Stimulated activated CD4-positive, alpha-beta T cell treated with anti-CD3 and anti-CD28 coated beads, Interleukin-1b, Interleukin-23, amount 100 ng/mL, for 48 hours (primary cell): ENCODE measurements at regions not wholly inside any gene's neighbourhood (a gene's known extent, or its start where the extent isn't known, plus 50 kb on each side); places are given as distances from the start of the nearest gene placed in this dataset.
"Not testable (repeated sequence)": the region's sequence is repeated elsewhere in the genome, so short reads cannot be mapped to it uniquely, and the experiment has no call there.

Source experiments
- DNase-seq: peaks from one replicate; pipeline ENCODE4 v3.0.0-alpha.2; 2020

DNA sequence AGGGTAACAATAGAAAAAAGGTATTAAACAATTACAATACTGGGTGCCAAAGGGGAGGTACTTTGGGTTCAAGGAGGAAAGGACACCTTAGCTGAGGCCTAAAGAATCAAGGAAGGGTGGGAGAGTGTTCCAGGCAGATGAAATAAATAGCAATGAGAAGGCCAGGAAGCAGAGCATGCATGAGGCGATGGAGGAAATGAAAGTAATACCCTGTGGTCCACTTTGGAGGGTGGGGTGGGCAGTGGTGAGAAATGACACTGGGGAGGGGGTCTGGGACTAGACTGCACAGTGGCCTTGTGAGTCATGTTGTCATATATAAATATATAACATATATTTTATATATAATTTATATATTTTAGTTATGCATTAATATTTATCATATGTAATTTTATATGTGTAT is 55.9 kb downstream of the BHLHE40 start:
- DNase-seq: no peak

DNA sequence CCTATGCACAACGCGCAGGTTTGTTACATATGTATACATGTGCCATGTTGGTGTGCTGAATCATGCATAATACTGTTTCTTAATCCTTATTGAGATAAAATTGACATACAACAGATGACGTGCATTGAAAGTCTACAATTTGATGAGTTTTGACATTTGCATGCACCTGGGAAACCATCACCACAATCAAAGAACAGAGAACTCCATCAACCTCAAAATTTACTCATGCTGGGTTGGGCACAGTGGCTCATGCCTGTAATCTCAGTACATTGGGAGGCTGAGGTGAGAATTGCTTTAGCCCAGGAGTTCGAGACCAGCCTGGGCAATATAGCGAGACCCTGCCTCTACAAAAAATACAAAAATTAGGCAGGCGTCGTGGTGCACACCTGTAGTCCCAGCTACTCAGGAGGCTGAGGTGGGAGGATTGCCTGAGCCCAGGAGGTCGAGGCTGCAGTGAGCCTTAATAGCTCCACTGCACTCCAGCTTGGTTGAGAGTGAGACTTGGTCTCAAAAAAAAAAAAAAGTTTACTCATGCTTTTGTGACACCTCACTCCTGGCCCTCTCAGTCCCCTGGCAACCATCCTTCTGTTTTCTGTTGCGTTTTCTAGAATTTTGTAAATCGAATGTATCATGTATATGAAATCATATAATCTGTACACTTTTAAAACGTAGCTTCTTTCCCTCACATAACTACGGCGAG is 56.6 kb downstream of the BHLHE40 start:
- no peak for DNase-seq

DNA sequence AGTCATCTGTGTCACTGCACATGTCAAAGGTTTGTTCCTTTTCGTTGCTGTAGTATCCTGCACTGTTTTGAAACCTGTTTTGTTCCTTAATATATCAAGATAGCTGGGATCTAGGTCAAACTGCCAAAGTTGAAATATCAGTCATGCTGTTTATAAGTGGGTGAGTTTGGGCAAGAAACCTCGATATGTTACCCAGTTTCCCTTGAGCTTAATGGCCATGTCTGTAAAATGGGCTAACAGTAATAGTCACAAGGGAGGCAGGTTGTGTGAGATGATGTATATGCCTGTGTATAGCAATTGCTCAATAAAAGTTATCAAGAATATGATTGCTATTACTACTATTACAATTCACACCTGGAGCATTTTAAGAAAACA is 57.1 kb downstream of the BHLHE40 start:
- DNase-seq: no peak

DNA sequence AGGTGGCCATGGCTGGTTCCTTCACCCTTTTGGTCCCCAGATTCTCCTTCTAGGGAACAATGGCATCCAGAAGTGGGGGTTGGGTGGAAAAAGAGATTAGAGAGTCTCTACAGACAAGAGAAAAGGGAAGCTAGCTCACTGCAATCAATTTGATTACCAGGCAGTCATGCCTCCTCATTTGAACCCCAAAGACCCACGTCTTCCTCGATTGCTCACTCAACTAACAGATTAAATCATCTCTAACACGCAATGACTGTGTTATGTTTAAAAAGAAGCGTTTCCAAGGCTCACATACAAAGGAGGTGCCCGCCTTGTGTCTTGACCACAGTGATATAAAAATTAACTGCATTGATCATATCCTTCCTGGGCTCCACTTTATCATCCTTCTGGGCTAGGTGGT is 57.6 kb downstream of the BHLHE40 start:
- DNase-seq: no peak

DNA sequence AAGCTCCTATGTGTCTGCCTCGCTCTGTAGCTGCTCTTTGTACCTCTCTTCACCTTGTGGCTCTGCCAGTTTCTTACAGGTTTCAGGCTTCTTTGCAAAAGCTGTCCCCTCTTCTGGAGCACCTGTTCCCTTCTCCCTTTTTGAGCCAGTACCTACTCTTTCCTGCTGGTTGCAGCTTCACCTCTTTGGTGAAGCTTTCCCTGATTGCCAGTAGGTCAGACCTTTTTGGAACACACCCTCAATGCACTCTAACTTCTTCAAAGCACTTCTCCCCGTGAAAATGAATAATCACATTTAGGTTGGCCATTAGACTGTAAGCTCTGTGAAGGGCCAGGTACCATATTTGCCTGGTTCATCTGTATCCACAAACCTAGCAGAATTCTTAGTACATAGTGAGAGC is 60.3 kb downstream of the BHLHE40 start:
- DNase-seq: no peak

DNA sequence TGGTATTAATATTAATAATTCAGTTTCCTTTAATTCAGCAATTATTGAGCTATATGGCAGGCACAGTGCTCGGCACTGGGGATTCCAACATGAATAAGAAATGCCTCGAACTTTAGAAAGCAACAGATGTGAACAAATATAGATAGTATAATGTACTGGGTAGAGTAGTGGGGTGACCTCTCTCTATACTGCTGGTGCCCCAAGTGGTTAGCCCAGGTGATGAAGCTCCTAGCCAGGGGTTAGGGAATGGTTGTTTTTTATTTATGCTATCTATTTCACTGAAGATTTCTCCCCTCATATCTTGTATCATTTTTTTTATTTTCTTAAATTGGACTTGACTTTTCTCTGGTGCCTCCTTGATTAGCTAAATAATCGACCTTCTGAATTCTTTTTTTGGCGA is 62.1 kb downstream of the BHLHE40 start:
- DNase-seq: no peak

DNA sequence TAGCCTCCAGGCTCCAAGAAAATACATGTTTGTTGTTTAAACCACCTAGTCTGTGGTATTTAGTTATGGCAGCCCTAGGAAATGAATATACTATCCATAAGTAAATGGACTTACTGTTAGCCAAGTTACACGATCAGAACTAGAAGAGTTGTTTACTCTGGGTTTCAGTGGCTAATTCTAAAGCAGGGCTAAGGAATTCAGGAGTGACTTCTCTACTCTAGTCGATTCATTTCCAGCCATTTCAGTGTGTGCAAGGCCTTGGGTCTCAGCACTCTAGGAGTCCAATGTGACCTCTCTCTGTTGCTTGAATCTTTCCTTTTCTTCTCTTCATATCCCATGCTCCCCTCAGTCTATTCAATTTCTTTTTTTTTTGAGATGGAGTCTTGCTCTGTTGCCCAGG is 66.7 kb downstream of the BHLHE40 start:
- no peak for DNase-seq

DNA sequence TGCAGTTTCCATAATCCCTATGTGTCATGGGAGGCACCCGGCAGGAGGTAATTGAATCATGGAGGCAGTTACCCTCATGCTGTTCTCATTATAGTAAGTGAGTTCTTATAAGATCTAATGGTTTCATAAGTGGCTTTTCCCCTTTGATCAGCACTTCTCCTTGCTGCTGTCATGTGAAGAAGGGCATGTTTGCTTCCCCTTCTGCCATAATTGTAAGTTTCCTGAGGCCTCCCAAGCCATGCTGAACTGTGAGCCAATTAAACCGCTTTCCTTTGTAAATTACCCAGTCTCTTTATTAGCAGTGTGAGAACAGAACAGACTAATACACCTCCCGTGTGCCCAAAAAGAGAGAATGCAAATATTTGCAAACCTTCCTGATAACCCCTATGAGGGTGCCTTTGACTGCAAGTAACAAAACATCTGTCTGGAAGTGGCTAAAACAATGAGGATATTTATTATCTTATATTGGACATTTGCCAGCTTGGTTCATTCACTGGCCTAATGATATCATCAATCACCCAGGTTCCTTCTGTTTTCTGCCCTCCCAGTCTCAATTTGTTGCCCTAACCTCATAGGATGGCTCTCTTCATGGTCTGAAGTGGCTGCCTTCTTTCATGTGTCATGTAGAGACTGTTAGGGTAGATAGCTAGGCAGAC is 68.7 kb downstream of the BHLHE40 start:
- no peak for DNase-seq

DNA sequence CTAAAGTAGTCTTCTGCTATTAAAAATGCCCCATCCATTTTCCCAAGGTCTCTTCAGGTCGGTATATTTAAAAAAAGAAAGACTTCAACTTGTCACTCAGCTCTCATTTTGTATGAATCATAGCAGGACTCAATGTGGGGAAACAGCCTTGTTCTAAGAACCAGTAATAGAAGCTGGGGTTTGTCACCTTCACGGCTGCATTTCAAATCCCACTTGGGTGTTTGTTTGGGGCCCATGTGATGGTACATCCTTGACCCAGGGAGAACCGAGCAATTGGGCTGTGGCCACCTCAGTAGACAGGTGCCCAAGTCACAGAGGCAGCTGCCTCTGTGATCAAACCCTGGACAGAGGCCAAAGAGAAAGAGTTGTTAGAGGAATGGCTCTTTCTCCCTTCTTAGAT is 70.3 kb upstream of the ARL8B start:
- DNase-seq: no peak

DNA sequence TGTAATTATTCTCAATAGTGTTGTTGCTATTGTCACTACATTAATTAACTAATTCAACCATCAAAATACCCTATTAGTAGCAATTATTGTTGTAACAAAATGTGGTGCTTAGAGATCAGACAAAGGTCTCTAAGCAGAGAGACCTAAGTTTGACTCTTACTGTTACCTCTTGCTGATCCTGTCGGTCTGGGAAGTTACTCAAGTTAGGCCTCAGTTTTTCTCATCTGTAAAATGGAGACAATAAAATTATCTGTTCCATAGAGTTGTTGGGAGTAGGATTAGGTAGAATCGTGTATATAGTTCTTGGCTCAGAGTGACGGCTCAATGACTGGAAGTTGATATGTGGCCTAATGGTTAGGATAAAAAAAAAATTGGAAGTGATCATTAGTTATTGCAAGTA is 69.8 kb upstream of the ARL8B start:
- DNase-seq: no peak

DNA sequence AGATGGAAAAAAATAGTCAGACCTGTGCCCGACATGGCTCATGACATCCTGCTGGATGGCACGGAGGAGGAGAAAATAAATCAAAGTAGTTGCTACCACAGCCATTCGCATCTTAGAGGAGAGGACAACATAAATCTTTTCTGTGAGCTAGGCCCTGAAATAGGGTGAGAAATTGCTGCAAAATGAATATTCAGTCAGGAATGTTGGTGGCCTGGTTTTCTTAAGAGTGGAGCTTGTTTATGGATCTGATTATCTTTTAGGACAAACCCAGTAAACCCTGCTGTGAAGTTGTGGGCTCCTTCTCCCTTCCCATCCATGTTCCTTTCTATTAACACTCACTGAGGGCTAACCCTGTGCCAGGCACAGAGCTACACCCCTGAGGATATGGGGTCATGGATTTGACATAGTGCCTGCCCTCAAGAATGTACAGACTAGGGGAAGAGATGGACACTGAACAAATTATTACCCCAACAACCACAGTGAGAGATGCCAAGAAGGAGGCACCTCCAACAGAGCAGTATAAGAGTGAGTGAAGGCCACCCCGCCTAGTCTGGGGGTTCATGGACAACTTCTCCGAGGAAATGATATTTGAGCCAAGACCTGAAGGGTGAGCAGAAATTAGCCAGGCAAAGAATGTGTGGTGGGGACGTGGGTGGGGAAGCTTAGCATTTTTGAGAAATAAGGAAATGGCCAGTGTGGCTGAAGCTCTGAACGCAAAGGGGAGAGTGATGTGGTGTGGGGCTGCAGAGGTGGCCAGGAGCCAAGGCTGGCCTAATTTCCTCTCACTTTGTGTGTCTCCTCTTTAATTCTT is 68.9 kb upstream of the ARL8B start:
- DNase-seq: no peak

DNA sequence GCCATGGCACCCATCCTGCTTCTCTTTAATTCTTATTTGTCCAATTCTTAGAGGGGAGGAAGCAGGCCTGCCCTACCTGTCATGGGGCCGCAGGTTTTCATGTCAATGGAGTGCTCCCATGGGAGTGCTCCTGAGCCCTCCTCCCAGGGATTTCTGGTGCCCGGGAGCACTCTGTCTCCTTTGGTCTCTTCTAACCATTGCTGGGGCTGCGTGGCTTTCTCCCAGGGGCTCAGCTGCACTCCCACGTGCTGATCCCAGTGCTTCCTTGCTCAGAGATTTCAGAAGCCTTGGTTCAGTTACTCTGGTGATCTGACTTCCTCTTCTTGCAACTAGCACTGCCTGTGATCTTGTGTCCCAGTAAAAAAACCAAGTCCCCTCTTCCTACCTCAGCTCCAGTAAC is 68.0 kb upstream of the ARL8B start:
- no peak for DNase-seq

DNA sequence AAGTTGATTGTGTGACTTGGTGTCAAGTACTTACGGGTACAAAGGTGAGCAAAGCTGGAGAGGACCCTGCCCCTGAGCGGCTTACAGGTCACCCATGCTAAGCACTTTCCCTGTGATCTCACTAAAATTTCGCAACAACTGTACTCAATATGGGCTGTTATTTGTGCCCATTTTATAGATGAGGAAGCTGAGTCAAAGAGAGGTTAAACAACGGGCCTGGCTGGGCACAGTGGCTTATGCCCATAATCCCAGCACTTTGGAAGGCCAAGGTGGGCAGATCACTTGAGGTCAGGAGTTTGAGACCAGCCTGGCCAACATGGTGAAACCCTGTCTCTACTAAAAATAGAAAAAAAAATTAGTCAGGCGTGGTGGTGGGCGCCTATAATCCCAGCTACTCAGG is 67.5 kb upstream of the ARL8B start:
- not testable (repeated sequence) for DNase-seq

DNA sequence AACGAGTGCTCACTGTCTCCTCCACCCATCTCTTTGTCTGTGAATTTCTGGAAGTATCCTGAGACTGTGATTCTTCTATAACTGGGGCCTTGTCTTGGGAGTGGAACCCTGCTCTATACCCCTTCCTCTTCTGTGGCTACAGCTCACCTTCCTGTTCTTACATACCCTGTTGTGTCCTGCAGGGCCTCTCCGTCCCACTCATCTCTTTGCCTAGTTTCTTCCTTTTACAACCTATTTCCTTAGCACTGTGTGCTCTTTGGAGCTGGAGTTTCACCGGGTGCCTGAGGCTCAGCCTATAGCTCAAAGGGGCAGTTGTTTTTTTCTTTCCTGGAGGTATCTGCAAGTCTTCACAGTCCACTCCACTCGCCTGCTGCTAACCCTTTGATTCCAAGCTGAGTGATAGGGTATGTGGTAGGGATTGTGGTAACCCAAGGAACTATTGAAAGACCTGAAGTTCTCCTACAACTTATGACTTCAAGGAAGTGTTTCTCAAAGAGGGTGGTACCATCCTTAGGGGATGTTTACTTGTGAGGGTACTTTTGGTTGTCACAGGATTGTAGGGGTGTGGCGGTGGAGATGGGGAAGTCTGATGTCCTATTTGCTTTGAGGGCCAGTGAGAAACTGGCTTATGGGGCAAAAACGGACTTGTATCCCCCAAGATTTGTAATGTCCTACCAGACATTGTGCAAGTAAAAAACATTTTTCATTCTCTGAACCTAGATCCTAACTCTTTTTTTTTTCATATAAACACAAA is 66.6 kb upstream of the ARL8B start:
- DNase-seq: no peak

DNA sequence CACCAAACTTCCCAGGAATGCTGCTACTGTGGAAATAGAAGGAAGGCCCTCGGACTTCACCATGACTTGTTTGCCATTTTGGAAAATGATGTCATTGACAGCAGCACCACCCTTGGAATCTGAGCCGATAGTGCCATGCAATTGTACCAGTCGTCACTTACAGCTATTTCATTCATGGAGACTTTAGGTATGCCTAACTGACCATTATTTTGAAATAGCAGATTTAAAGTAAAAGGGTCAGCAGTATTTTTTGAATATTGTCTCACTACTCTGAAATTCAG is 66.0 kb upstream of the ARL8B start:
- no peak for DNase-seq

DNA sequence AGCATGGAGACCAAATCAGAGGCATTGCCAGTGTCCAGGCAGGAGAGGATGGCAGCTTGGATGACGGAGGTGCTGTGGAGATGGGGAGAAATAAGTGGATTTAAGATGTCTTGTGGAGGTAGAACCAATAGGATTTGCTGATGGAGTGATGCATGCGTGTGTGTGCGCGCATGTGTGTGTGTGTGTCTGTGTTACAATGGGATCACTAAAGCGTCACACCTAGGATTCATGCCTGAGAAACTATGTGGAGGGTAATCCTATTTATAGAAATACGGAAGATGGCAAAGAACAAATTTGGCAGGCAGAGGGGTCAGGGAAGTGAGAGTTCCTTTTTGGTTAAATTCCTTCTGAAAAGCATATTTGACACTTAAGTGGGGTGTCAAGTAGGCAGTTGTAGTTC is 64.8 kb upstream of the ARL8B start:
- DNase-seq: no peak

DNA sequence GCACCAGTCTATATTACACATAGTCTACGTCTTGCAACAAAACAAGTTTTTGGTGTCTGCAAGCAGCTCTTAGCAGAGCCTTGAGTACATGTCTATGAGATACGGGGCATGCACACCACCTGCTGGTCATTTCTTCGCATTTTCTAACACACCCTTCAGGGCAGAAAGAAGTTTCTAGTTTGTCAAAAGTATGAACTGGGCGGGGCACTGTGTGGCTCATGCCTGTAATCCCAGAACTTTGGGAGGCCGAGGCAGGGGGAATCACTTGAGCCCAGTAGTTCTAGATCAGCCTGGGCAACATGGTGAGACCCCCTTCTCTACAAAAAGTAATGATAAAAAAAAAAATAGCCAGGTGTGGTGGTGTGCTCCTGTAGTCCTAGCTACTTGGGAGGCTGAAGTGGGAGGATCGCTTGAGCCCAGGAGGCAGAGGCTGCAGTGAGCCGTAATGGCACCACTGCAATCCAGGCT is 64.2 kb upstream of the ARL8B start:
- DNase-seq: peak; percentile 74

DNA sequence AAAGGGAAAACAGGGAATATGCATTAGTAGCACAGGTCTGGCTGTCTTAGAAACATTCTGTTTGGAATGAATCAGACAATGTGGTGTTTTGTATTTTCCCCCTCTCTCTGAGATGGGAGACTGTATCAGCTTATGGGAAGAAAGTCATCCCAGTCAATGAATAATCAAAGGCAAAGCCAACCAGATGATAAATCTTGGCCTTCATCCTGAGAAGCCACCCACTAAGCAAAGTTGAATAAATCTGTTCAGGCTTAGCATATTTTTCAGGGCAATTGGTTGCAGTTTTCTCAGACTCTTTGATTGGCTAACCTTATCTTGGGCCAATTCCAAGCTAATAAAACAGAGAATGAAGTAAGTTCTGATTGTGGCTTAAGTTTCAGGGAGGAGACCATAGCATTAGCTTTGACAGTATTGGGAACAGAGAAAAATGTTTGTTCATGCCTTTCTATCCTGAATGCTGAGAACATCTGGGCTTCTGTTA is 63.6 kb upstream of the ARL8B start:
- DNase-seq: no peak

DNA sequence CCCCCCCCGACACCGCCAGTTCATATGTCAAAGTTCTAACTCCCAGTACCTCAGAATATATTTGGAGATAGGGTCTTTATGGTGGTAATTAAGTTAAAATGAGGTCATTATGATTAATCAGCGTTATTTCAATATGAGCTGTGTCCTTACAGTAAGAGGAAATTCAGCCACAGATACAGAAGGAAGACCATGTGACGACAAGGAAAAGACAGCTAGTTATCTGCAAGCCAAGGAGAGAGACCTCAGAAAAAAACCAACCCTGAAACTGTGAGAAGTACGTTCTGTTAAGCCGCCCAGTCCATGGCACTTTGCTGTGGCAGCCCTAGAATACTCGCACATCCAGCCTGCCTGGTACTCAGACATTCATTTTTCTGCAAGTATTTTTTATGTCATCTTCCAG is 62.3 kb upstream of the ARL8B start:
- DNase-seq: no peak

DNA sequence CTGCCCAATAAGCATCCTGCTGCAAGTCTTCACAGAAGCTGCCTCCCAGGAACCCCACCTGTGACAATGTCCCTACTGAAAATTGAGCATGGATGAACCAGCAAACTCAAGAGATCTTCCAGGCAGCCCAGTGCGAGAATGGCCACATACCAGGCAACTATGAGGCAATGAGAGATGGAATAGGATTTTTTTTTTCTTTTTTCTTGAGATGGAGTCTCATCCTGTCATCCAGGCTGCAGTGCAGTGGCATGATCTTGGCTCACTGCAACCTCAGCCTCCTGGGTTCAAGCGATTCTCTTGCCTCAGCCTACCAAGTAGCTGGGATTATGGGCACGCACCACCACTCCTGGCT is 60.9 kb upstream of the ARL8B start:
- DNase-seq: no peak

DNA sequence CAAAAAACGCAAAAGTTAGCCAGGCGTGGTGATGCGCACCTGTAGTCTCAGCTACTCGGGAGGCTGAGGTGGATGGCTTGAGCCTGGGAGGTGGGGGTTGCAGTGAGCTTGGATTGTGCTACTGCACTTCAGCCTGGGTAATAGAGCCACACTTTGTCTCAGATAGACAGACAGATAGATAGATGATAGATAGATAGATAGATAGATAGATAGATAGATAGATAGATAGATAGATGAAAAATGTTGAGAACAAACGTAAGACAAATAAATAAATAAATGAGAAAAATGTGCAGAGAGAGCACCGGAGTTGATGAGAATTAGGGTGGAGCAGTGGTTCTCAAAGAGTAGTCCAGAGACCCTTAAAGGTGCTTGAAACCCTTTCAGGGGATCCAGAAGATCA is 58.4 kb upstream of the ARL8B start:
- no peak for DNase-seq

DNA sequence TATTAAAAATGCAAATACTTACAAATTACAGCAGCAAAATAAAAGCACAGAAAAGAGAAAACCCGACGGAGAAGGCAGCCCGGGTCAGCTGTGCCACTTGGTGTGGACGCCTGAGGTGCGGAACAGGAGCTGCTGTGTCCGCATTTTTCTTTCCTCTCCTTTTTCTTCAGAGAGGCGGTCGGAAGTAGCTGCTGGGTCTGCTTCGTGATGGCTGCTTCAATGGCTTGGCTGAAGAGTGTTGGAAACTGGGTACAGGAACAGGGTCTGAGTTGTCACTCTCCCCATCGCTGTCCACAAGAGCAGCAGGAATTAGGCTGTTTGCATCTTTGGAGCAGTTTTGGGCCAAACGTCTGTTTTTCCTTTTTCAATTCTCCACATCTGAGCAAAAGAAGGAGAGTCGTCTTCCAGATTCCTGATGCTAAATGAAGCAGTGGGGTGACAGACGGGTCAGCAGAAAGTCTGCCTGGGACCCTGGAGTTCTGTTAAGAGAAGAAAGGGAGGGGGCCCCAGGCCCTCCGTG is 53.5 kb upstream of the ARL8B start:
- no peak for DNase-seq

DNA sequence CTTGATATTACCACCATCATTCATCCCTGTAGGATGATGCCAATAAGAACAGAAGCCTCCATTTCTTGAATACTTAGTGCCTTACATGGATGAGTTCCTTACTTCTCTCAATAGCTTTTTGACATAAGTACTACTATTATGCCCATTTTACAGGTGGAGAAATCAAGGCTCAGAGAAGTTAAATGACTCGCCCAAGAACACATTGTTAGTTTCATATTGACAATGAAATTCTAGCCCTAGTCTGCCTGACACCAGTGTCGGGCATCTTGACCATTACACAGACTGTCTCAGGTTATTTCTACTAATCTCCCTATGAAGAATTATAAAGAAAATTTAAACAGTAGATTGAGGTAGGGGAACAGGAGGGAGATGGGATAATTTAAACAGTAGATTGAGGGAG is 52.5 kb upstream of the ARL8B start:
- DNase-seq: no peak
